KOPT-K1 (cell line): ENCODE measurements at regions not wholly inside any gene's neighbourhood (a gene's known extent, or its start where the extent isn't known, plus 50 kb on each side); places are given as distances from the start of the nearest gene placed in this dataset.

Source experiments
- H3K27ac ChIP-seq: fragments of 200-600 bp; sonication (generic); 2 replicates; pipeline ENCODE4 v1.5.1; 2016; ENCODE audit warnings: antibody characterized with exemption, mild to moderate bottlenecking, low read depth, low read length; ENCODE audit not compliant: poor library complexity, severe bottlenecking
- H3K36me3 ChIP-seq: fragments of 200-600 bp; sonication (generic); 2 replicates; pipeline ENCODE4 v1.5.1; 2017; ENCODE audit warnings: antibody characterized with exemption, mild to moderate bottlenecking, low read length, moderate library complexity; ENCODE audit not compliant: insufficient read depth
- H3K9me3 ChIP-seq: fragments of 200-600 bp; sonication (generic); 2 replicates; pipeline ENCODE4 v1.5.1; 2017; ENCODE audit warnings: antibody characterized with exemption, low read length, mild to moderate bottlenecking; ENCODE audit not compliant: insufficient read depth, poor library complexity, severe bottlenecking

DNA sequence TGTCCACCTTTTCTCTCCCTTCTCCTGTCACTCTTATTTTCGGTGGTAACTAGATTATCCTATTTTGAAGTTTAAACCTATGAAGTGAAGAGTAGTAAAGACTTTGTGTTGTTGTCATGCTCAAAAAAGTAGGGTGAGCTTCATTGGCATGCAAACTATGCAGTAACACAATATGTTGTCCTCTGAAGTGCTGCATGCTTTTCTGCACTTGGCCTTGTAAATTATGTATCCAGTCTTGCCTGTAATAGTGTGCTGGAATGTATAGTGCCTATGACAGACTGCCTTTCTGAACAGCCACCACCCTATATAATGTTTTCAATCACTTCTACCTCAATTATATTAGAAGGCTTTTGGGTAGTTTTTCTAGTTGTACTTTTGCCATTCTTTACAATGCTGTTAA is 1198.2 kb upstream of the PCDH20 start:
- H3K9me3 ChIP-seq: no peaks in the 10 kb centered on the region
- no peak overlapping the region for H3K27ac ChIP-seq
- no peaks in the 10 kb centered on the region for H3K36me3 ChIP-seq

- Histone ChIP-seq H3K9me3 (no peaks in the 10 kb centered on the region), H3K27ac (no peak overlapping the region), H3K36me3 (no peaks in the 10 kb centered on the region)
Measured at GRCh38 chr13:62611343-62611742, 1195.7 kb upstream of the PCDH20 start.

GRCh38 chr13:62598708-62599107 is 1183.1 kb upstream of the PCDH20 start:
- H3K27ac ChIP-seq: no peak overlapping the region

DNA sequence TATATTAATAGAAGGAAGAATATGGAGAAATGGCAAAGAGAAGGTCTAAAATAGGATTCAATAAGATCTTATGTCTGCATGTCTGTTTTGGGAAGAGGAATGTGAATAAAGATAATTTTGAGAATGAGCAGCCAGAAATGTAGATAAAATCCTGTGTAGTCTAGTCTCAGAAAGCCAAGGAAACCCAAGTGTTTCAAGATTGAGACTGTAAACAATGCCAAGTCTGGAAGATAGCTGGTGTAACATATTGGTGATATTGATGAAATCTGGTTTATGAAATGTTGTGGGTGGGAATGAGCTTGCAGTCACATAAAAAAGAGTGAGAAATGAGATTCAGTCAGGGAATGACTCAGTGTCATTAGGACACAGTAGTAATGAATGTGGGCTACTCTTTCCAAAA is 1180.3 kb upstream of the PCDH20 start:
- no peaks in the 10 kb centered on the region for H3K9me3 ChIP-seq
- H3K27ac ChIP-seq: no peak overlapping the region
- no peaks in the 10 kb centered on the region for H3K36me3 ChIP-seq

More at GRCh38 chr13:62598708-62599107, 1183.1 kb upstream of the PCDH20 start:
- Histone ChIP-seq H3K9me3 (no peaks in the 10 kb centered on the region), H3K36me3 (no peaks in the 10 kb centered on the region)

- Histone ChIP-seq H3K27ac (no peak overlapping the region), H3K9me3 (no peaks in the 10 kb centered on the region), H3K36me3 (no peaks in the 10 kb centered on the region)
Measured at GRCh38 chr13:62593804-62594203, 1178.2 kb upstream of the PCDH20 start.

DNA sequence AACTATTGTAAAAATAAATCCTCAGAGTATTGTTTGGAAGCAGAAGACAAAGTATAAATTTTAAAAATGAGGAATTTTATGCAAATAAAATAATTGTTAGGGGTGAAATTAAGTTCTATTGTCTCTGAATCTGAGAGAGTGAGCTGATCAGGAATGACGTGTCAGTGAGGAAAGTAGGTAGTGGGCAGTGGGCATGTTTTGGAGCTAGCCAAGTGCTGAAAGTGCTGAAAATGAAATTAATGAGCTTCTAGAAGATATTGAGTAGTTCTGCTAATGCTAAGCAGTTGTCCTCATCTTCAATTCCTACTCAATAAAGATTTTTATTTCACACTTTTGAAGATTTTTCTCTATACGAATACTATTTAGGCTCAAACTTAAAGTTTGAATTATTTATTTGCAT is 1167.8 kb upstream of the PCDH20 start:
- H3K36me3 ChIP-seq: no peaks in the 10 kb centered on the region
- H3K27ac ChIP-seq: no peak overlapping the region
- no peaks in the 10 kb centered on the region for H3K9me3 ChIP-seq

- H3K27ac ChIP-seq: no peak overlapping the region
- no peaks in the 10 kb centered on the region for H3K9me3 ChIP-seq
- no peaks in the 10 kb centered on the region for H3K36me3 ChIP-seq
Measured at GRCh38 chr13:62578402-62578801, 1162.8 kb upstream of the PCDH20 start.

DNA sequence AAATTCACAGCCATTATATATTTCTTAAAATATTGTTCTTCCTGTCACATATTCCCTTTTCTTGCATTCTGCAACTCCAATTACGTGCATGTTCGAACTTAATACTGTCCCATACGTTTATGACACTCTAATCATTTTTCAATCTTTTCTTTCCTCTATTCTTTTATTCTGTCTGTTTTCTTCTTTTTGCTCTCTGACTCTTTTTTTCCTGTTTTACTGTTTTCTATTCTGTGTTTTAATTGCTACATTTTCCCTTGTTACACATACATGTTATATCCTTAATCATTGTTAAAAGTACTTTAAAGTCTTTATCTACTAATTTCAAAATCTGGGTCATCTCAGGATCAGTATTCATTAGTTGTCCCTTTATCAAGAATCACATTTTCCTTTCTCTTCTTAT is 1149.1 kb upstream of the PCDH20 start:
- H3K36me3 ChIP-seq: no peaks in the 10 kb centered on the region
- no peaks in the 10 kb centered on the region for H3K9me3 ChIP-seq
- H3K27ac ChIP-seq: no peak overlapping the region

- no peaks in the 10 kb centered on the region for H3K36me3 ChIP-seq
- H3K27ac ChIP-seq: no peak overlapping the region
- no peaks in the 10 kb centered on the region for H3K9me3 ChIP-seq
Measured at GRCh38 chr13:62563251-62563650, 1147.6 kb upstream of the PCDH20 start.

DNA sequence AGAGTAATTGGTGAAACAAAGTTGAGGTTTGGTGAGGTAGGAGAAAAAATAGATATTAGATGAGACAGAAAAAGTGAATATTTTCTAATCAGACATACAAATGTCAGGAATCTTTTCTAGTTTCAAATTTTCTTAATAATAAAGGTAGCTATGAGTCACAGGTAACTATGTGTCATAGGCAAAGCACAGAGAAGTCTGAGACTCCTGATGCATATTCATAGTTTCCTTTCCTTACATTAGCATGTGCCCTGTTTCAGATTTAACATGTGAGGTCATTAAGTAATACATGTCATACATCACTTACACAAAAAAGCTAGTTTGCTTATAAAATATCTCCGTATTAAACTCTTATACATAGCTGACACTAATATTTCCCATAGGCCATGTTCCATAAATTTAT is 1141.3 kb upstream of the PCDH20 start:
- Histone ChIP-seq H3K27ac (no peak overlapping the region), H3K36me3 (no peaks in the 10 kb centered on the region), H3K9me3 (no peaks in the 10 kb centered on the region)

DNA sequence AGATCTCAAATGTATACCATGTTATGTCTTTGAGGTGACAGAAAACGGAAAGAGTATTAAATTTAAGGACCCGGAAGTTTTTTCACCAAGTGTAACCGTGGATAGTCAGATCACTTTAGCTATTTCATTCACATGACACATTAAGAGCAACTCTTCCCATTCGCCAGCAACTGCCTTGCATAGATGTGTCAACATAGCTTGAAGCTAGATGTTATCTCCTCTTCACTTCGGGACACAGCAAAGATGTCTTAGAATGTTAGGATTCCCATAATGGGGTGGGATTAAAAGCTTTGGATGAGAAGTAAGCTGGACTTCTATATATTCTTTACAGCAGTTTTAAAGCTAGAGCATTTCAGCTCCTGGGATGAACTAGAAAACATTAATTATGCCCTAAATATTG is 1135.9 kb upstream of the PCDH20 start:
- H3K9me3 ChIP-seq: no peaks in the 10 kb centered on the region
- no peaks in the 10 kb centered on the region for H3K36me3 ChIP-seq
- H3K27ac ChIP-seq: no peak overlapping the region

DNA sequence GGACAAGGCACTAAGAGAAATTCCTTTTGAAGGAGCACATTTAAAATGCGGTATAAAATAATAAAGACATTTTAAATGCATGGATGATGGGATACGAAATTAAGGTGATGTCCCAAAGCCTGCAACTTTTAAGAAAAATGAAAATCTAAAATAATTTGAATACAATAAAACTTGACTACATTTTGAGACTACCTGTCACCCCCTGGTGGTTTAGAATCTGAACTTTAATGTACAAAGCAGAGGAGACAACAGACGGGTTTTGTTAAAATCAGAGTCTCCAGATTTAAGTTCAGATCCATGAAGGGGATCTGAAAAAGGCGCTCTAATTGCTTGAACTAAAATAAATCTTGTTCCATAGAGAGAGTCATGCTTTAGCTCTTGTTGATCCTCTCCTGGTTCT is 1129.3 kb upstream of the PCDH20 start:
- no peak overlapping the region for H3K27ac ChIP-seq
- H3K9me3 ChIP-seq: no peaks in the 10 kb centered on the region
- no peaks in the 10 kb centered on the region for H3K36me3 ChIP-seq

GRCh38 chr13:62537593-62537992 is 1121.9 kb upstream of the PCDH20 start:
- Histone ChIP-seq H3K27ac (no peak overlapping the region), H3K36me3 (no peaks in the 10 kb centered on the region)

GRCh38 chr13:62525652-62526051 is 1110.0 kb upstream of the PCDH20 start:
- Histone ChIP-seq H3K27ac (no peak overlapping the region), H3K9me3 (no peaks in the 10 kb centered on the region), H3K36me3 (no peaks in the 10 kb centered on the region)

More at GRCh38 chr13:62537593-62537992, 1121.9 kb upstream of the PCDH20 start:
- H3K9me3 ChIP-seq: no peaks in the 10 kb centered on the region

DNA sequence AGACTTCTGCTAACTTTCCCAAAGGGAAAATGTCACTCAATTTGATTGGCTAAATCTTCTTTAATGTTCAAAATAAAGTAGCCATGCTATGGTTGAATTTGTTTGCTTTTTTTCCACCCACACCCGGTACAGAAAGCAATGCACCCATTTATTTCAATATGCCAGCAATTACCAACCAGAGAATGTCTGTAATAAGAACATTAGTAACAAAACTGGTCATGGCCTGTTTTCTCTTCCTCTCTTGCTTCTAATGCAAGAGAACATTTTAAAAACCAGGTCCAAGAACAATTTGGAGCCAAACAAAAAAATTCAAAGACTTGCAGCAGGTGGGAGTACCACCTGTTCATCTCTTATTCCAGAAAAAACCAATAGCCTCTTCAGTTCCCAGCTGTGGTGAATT is 1108.8 kb upstream of the PCDH20 start:
- H3K9me3 ChIP-seq: no peaks in the 10 kb centered on the region

DNA sequence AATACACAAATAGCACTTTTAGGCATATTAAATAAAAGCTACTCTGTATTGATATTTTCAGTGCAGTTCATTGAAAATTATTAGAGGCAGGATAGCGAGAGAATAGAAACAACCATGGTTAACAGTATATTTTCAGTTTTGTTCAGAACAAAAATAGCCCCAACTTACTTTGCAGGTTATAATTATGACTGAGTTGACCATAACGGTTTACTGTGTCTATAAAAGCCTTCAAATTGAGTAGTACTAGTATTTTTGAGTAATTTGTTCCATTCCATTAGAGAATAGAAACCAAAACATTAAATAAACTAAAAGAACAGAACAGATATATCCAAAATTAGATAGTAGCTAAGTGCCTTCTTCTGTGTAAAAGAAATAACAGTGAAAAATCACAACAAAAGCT is 1108.4 kb upstream of the PCDH20 start:
- Histone ChIP-seq H3K27ac (no peak overlapping the region), H3K36me3 (no peaks in the 10 kb centered on the region), H3K9me3 (no peaks in the 10 kb centered on the region)

More for the DNA sequence above, 1108.8 kb upstream of the PCDH20 start:
- no peaks in the 10 kb centered on the region for H3K36me3 ChIP-seq
- no peak overlapping the region for H3K27ac ChIP-seq
